ENCODE measurements at regions not wholly inside any gene's neighbourhood (a gene's known extent, or its start where the extent isn't known, plus 50 kb on each side); places are given as distances from the start of the nearest gene placed in this dataset.

DNA sequence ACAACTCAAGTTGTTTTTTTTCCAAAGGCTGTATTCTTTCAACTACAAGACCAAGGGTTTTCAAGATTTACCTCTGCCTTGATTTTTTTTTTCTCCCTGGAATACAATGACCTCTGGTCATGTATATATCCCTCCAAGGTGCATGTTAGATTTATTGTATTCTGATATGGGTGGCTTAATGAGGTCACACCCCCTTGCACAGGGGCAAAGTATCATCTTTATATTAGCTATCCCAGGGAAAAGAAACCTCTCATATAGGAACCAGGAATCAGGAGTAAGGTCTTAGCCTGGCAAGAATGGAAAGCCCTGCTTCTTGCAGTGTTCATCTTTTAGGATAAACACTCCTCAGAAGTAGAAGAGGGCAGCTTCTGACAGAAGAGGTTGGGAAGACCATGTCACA, 516.9 kb upstream of the TENM4 start:
- DNase-seq: no peak

DNA sequence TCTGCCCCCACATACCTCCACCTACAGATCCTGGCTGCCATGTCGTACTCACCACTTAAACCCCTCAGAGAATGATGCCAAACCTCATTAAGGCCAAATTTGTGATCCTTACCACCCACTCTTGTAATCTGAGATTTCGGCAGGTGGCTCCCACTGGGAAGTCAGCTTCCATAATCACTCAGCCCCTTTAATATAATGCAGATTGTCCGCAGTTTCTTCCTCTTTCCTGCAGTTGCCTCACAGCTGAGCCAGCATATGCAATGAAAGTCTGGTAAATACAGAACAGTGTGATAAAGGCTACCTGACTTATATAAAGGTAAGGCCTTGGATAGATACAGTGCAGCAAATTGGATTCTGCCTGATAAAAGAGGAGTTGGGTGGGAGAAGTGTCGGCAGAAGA, 515.2 kb upstream of the TENM4 start:
- no peak for DNase-seq

DNA sequence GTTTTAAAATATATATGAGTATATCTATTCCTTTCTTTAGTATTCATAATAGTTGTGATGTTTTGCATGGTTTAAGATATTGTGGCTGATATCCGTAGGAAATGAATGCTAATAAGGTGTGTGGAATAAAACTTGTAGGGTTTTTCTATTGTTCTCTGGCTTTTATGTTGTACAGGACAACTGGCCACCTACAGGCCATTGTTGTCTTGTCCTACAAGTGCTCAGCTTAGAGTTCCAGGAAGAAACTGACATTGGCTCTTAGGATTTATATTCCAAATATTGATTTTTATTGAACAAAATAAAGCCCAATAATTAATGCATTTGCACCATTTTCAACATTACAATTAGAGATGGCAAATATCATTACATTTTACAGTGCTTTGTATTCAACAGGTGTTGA, 512.8 kb upstream of the TENM4 start:
- no peak for DNase-seq

DNA sequence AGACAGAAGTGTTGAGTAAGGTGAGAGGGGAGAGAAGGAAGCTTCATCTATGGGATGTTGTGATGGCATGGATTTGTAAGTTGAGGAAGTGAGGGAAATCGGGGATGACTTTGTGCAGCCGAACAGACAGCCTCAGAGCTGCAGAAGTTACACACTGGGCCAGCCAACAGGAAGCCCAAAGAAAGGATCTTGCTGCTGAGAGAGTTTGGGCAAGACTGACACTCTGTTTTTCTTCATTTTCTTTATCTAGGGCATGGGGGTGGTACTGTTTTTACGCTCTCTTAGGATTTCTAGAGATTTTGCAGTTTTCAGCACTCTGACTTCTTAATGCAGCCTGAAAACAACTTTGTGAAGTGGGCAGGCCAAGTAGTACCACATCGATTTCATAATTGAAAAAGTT, 509.9 kb upstream of the TENM4 start:
- no peak for DNase-seq

DNA sequence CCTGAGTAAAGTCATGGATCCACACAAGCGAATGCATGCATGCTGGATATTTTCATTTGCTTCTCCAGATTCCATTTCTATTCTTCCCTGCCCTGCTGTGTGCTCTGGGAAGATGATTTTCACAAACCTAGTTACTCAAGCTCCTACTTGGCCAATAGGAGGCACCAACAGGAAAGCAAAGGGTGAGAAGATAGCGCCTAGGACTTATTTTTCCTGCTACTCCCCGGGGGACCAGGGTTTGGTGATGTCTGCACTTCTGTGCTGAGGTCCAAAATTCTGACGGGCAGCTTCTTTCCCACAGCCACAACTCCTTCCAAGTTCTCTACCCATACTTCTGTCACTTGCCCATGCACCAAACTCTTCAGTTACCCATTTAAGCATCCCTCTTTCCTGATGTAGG, 509.3 kb upstream of the TENM4 start:
- no peak for DNase-seq

DNA sequence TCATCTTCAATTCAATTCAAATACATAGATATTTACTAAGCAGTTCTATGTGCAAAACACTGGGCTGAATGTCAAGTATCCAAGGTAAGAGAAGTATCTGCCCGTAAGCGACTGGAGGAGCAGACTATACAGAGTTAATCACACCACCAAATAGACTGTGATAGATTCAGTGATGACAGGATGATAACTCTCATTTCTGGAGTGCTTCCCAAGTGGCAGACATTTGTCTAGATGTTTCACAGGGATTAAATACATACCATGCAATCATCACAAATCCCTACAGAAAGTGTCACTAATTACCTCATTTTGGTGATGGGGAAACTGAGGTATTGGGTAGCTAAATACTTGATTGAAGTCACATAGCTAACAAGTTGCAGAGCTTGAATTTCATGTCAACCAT, 508.7 kb upstream of the TENM4 start:
- no peak for DNase-seq

DNA sequence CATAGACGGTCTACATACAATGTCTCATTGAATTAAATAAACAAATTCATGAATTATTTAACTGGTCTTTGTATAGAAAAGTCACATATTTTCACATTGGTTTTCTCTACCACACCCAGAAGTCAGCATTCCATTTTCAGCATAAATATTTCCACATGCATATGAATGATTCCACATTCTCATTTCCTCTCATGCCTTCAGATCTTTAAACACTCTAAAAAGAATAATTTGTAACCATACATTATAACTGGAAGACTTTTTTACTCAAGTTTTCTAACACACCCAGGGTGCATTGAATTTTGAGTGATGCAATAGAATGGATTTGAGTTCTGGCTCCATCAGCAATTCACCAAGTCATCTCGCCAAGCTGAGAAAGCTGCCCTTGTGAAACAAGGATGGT, 501.8 kb upstream of the TENM4 start:
- no peak for DNase-seq

DNA sequence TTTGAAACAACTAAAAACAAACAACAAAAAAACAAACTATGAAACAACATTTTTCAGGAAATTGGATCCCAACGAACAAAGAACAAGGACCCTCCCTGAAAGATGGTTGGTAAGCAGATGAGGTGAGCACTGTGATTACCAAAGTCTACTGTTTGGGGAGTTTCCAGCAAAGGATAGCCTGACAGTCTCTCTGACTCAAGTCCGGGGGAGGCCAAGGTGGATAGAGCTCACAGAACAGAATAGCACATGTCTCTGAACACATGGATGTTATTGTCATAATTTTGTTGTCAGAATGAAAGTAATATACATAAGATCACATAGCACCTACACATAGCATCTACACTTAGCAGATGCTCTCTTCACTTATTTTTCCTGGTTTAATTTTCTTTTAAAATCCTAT, 501.3 kb upstream of the TENM4 start:
- no peak for DNase-seq

DNA sequence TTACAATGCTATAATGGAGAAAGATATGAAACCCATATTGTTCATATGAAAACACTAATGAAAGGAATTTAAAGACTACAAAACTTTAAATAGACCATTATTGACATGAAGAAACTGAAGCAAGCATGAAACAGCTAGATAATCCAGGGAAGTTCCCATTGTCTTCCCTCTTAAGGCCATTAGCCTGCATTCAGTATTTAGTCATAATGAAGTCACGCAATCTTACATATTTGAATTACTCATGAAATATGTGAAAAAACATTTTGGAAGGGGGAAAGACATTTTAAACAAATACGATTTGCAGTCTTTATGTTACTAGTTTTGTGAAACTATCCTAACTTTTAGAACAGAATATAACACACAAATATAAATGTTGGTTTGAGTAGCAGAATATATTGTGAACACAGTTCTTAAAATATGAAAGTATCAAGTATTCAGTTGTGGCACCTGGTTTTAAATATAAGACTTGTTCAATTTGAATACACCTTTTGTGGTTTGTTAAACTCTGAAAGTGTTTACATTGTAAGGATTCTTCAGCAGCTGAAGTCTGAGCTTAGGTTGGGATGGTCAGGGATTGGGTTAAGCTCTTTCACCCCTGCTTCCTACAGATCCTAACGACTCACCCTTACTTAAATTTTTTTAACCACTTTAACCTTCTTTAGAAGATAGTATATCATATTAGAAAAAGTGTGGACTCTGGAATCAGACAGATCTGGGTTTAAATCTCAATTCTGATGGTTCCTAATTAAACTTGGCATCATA, 500.3 kb upstream of the TENM4 start:
- DNase-seq: no peak

DNA sequence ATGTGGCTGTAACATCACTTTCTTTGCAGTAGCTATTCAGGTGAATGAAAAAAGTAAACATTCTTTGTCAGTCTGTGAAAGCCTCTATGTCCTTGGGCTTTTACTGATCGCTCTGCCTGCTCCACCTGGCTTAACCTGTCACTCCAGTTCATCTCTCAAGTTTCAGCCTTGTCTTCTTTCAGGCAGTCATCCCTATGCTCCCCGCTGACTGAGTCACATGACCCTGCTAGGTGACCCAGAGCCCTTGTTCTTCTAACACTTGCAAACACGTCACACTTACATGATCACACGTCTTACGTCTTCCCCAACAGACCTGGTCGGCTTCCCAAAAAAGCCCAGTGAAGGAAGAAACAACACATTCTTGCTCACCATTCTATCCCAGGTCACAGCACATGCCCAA, 499.3 kb upstream of the TENM4 start:
- no peak for DNase-seq

DNA sequence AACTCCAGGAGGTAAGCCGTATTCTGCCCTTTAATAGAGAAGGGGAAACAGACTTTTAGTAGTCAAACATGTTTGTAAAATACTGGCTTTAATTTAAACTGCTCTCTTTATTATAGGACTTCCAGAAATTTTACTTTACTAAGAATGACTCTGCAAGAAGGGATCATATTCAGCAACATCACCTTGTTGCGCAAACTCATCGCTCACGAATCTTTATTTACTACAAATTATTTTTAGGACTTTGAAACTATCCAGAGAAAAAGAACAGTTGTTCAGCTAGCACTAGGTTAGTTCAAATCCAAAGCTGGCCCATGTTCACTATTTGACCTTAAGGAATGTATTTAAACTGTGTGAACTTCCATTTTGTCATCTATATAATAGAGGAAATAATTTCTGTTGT, 498.3 kb upstream of the TENM4 start:
- DNase-seq: no peak

DNA sequence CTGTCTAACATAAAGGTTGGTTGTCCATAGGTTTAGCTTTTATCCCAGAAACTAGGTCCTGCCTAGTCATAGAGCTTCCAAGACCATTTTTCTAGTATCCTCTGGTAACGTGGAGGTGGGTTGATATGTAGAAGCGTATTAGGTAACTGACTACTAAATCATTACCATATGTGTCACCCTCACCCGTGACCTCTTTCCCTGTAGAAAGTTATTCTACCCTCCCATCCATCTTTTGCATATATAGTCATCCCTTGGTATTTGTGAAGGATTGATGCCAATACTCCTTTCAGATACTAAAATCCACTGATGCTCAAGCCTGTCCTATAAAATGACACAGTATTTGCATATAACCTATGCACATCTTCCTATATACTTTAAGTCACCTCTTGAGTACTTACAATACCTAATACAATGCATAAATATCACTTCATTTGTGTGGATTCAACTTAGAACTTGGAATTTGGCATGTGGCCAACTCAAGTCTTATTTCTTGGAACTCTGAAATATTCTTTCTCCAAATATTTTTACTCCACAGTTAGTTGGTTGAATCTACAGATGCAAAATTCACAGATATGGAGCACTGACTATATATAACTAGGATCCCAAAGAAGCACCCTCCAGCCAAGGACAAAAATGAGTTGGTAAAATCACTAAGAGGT, 497.0 kb upstream of the TENM4 start:
- no peak for DNase-seq

DNA sequence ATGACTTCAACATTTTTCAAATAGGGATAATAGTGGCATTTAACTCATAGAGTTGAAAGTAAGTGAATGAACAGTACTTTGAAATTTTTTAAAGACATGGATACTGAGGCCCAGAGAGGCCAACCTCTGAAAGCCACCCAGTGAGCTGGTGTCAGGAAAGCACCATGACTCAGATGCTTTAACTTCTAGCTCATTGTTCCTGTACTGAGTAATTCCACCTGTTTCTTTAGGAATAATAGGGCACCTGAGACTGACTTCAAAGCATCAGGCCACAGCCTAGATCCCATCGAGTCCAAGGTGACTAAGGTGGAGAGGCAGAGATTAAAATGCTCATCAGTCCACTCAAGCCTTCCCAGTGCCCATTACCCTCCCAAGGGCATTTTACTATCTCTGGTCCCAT, 491.8 kb upstream of the TENM4 start:
- no peak for DNase-seq

DNA sequence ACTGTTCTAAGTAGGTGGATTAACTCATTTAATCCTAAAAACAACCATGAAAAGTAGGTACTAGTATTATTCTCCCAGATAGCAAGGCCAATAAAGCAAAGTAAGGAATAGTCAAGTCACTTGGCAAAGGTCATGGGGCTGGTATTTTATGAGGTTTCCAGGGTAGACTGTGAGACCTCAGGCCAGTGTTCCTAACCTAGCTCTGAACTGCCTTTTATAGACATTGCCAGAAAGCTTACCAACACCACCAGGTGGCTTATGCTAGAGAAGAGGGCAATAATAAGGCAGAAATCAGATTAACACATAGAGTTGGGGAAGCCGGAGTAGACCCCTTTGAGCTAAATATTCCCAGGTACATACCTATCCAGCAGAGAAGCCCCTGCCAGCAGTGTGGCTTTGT, 490.9 kb upstream of the TENM4 start:
- DNase-seq: no peak

DNA sequence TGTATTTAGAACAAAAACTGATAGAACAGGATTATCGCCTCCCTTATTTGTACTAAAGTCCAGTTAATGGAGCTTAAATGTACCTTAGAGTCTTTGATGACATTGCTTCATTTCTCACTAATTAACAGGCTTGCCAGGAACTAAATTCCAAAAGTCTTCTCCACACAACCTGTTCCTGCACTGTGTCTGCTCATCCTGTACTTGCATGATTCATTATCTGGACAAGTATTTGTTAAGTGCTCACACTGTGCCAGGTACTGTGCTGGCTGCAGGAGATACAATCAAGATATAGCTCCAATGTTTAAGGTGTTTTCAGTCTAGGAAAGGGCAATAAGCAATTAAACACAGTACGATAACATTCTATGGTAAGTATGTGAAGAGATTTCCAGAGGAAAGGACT, 485.9 kb upstream of the TENM4 start:
- DNase-seq: no peak

DNA sequence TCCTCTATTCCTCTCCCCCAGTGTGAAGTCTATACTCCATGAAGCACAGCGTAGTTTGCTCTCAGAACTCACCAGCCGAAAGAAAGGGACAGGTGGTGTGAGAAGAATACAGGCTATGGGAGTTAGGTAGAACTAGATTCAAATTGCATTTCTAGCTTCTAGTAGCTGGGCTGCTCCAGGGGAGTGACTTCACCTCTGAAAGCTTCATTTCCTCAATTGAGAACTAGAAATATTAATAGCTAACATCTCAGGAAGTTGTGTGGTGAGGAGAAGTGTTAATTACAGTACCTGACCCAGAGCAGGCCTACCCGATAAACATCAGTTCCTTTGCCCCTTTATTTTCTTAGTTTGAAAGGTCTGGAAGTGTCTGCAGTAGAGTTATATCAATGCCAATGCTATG, 484.7 kb upstream of the TENM4 start:
- DNase-seq: no peak

DNA sequence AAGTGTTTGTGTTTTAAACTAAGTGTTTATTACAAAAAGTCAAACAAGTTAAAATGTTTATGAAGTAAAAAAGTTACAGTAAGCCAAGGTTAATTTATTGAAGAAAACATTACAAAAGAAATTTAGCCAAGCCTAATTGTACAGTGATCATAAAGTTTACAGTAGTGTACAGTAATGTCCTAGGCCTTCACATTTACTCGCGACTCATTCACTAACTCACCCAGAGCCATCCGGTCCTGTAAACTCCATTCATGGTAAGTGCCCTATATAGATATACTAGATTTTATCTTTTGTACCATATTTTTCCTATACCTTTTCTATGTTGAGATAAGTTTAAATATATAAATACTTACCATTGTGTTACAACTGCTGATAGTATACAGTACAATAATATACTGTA, 481.8 kb upstream of the TENM4 start:
- DNase-seq: no peak

DNA sequence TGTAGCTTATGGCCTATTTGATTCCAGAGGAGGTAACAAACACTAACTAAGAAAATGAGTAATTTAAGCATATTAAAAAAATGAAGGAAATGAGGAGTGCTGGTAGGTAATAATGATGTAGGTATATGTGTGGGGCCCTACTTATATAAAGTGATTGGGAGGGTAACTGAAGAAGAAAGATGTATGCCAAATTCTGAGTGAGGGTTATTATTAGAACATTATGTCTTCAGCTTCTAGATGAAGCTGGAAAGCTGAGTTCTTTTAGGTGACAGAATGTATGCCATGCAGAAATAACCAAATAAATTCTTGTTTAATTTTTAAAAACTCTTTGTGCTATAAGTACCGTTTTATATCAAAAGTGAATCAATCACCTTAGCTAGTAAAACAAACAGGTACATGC, 479.6 kb upstream of the TENM4 start:
- DNase-seq: no peak

DNA sequence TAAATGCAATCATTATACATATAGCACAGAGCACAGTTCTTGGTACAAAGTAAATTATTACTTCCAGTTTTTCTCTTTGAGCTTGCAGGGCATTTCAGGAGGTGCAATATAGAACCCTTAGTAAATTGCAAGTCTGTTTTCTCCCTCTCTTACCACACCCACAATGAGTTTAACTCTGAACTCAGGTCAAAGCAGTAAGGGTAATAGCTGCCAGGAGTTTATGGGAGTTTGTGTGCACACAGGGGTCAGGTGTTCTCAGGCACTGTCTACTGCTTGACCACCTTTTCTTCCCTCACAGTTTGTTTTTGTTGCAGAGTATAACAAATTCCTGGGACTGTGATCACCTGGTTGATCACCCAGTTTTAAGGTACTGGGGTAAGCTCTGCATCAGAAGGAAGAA, 478.5 kb upstream of the TENM4 start:
- DNase-seq: no peak

DNA sequence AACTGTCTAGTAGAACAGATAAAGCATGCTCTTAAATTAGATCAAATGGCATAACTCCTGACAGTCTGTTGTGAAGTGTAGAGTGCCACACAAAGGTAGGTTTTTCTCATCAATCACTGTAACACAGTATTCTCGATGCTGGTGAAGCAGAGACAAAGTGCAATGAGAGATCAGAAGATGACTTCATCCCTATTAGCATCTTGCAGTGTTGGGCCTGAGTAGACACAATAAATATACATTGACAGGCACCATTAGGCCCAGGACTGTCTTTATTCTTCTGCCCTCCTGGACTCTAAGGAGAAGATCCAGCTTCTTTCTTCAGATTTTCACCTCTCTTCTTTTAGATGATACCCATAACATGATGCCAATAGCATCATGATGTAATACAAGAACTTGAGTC, 478.0 kb upstream of the TENM4 start:
- no peak for DNase-seq

DNA sequence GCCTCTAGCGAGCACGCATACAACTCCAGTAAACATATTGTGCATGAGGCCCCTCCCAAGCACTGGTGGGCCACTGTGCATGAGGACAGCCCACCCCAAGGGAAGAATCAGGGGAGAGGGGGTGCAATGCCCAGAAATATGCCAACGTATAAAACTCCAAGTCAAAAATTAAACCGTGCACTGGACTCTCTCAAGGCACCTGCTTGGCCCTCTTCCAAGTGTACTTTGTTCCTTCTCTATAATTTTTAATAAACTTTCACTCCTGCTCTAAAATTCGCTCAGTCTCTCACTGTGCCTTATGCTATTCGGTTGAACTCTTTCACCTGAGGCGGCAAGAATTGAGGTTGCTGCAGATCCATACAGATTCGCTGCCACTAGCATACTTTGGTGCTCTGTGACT, 465.3 kb upstream of the TENM4 start:
- DNase-seq: no peak

DNA sequence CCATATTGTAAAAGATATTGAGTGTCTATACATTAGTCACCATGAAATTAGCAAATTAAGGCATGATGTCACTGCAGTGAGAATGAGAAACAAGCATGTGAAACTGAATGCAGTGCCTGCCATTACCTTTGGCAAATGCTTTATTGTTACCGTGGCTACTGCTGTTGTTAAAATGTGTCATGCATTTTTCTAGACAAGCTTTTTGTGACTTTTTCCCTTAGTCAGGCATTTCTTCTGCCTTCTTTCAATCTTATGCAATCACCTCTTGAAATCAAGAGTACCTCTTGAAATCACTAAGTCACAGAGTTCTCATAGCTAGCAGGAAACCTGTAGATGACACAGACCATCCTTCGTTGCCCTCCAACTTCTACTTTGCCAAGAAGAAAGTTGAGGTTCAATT, 461.7 kb upstream of the TENM4 start:
- no peak for DNase-seq

DNA sequence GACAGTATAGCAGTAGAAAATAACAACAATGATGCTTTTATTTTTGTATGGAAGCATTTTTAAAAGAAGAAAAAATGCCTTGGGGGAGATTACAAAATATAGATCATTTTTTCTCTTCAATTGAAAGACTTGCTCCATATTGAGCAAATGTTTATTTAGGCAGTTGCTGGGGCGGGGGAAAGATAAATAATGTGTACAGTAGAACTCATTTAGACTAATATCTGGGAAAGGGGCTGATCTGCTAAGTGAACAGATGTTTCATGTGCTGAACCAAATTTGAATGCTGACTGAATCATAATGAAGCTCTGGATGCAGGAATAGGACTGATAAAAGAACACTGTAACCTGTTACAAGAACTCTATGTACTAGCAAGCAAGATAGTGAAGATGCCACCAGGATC, 457.1 kb upstream of the TENM4 start:
- no peak for DNase-seq

DNA sequence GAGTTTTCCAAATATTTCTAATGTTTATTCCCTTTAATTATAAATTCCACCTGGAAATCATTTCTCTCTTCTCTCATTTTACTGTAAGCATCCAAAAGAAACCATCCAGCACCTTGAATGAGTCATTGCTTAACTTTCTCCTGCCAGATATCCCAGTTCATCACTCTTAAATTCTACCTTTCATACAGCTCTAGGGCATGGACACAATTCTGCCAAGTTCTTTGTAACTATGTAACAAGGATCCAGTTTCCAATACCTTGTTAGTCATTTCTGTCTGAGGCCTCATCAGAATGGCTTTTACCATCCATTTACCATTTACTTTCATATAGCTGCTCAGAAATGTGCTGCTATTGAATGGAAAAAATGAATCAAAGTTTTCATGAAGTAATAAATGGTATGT, 455.4 kb upstream of the TENM4 start:
- no peak for DNase-seq

DNA sequence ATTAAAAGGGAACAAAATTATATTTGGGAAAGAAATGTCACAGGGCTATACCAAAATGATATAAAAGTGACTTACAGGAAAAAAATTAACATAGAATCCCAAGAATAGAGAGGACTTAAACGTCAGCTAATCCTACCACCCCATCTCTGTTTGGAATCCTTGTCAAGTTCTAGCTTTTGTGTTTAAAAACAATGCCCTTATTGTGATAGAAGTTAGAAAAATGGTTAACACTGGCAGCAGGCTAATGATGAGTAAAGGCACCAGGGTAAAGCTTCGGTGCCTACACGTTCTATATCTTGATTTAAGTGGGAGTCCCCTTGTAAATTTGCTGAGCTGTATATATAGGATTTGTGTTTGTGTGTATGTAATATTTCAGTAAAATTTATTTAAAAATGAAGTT, 453.3 kb upstream of the TENM4 start:
- DNase-seq: no peak

All from CD4-positive, alpha-beta T cell treated with Interferon alpha-2 for 1 hour (primary cell).